WTC11 (cell line): ENCODE measurements at regions not wholly inside any gene's neighbourhood (a gene's known extent, or its start where the extent isn't known, plus 50 kb on each side); places are given as distances from the start of the nearest gene placed in this dataset.

Experiments
- CBFB ChIP-seq: sonication (generic); formaldehyde crosslinking; IDR thresholded peaks from 2 replicates; pipeline ENCODE4 v1.8.1; 2022; ENCODE audit warnings: mild to moderate bottlenecking, low read depth, missing genetic modification reagents
- CTCF ChIP-seq: fragments of 200-600 bp; IDR thresholded peaks from 2 replicates; pipeline ENCODE4 v1.8.0; 2022; ENCODE audit warnings: antibody characterized with exemption
- ETV6 ChIP-seq: sonication (generic); formaldehyde crosslinking; IDR thresholded peaks from 2 replicates; pipeline ENCODE4 v1.8.1; 2022; ENCODE audit warnings: mild to moderate bottlenecking, missing genetic modification reagents
- FOXP4 ChIP-seq: sonication (generic); formaldehyde crosslinking; IDR thresholded peaks from 2 replicates; pipeline ENCODE4 v1.8.0; 2022; ENCODE audit warnings: mild to moderate bottlenecking, missing genetic modification reagents
- SMAD4 ChIP-seq: sonication (generic); formaldehyde crosslinking; IDR thresholded peaks from 2 replicates; pipeline ENCODE4 v1.8.0; 2022; ENCODE audit warnings: mild to moderate bottlenecking, missing genetic modification reagents
- SP1 ChIP-seq: sonication (generic); formaldehyde crosslinking; conservative IDR thresholded peaks from 2 replicates; pipeline ENCODE4 v1.8.1; 2022; ENCODE audit warnings: missing genetic modification reagents
- TP53 ChIP-seq: sonication (generic); formaldehyde crosslinking; IDR thresholded peaks from 2 replicates; pipeline ENCODE4 v1.8.1; 2023; ENCODE audit warnings: mild to moderate bottlenecking, missing genetic modification reagents
- ZNF138 ChIP-seq: sonication (generic); formaldehyde crosslinking; conservative IDR thresholded peaks from 2 replicates; pipeline ENCODE4 v1.8.1; 2022; ENCODE audit warnings: mild to moderate bottlenecking, moderate library complexity, missing genetic modification reagents
- ZNF263 ChIP-seq: sonication (generic); formaldehyde crosslinking; IDR thresholded peaks from 2 replicates; pipeline ENCODE4 v1.8.1; 2022; ENCODE audit warnings: low read depth, mild to moderate bottlenecking, moderate library complexity, missing genetic modification reagents
- ZNF281 ChIP-seq: sonication (generic); formaldehyde crosslinking; IDR thresholded peaks from 2 replicates; pipeline ENCODE4 v1.8.0; 2023; ENCODE audit warnings: mild to moderate bottlenecking, missing genetic modification reagents
- ZNF416 ChIP-seq: fragments of 250-450 bp; sonication (Bioruptor Pico); IDR thresholded peaks from 2 replicates; pipeline ENCODE4 v1.9.0; 2021; ENCODE audit warnings: mild to moderate bottlenecking, inconsistent platforms
- TF ChIP-seq, protein P1 (sequence below): sonication (generic); formaldehyde crosslinking; IDR thresholded peaks from 2 replicates; pipeline ENCODE4 v1.8.0; 2022; ENCODE audit warnings: mild to moderate bottlenecking, missing genetic modification reagents
- TF ChIP-seq, protein P2 (sequence below): sonication (generic); formaldehyde crosslinking; IDR thresholded peaks from 2 replicates; pipeline ENCODE4 v1.8.1; 2023; ENCODE audit warnings: mild to moderate bottlenecking, missing genetic modification reagents
- TF ChIP-seq, protein P3 (sequence below): sonication (generic); formaldehyde crosslinking; IDR thresholded peaks from 2 replicates; pipeline ENCODE4 v1.8.0; 2023; ENCODE audit warnings: missing genetic modification reagents

DNA sequence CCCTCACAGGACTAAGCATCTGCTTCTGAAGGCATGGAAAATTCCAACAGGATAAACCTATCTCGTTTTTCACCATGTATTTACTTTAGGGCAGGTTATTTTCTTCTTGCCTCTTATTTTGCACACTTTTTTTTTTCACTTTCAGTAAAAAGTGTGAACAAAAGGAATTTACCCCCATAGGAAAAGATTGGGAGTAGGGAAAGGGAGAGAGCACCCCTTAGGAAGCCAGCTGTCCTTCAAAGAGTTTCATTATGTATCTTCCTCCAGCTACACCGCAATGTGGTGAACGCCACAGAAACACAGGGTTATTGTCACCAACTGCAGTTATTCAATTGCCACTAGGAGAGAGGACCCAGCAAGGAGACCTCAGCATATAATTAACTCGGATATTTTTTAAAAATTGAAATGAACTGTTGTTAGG lies 286.2 kb upstream of the VRK2 start:
- TF ChIP-seq ZNF263 (CRISPR knock-in tag) (no peak), CTCF (no peak), SP1 (CRISPR knock-in tag) (no peak), CBFB (no peak), SMAD4 (CRISPR knock-in tag) (no peak), ZNF281 (CRISPR knock-in tag) (no peak), ZNF138 (CRISPR knock-in tag) (no peak), ETV6 (CRISPR knock-in tag) (no peak), FOXP4 (CRISPR knock-in tag) (no peak), ZNF416 (CRISPR knock-in tag) (no peak), TP53 (CRISPR knock-in tag) (no peak)
- TF ChIP-seq, protein P1, sequence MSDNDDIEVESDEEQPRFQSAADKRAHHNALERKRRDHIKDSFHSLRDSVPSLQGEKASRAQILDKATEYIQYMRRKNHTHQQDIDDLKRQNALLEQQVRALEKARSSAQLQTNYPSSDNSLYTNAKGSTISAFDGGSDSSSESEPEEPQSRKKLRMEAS (CRISPR knock-in tag): no peak
- TF ChIP-seq, protein P2, sequence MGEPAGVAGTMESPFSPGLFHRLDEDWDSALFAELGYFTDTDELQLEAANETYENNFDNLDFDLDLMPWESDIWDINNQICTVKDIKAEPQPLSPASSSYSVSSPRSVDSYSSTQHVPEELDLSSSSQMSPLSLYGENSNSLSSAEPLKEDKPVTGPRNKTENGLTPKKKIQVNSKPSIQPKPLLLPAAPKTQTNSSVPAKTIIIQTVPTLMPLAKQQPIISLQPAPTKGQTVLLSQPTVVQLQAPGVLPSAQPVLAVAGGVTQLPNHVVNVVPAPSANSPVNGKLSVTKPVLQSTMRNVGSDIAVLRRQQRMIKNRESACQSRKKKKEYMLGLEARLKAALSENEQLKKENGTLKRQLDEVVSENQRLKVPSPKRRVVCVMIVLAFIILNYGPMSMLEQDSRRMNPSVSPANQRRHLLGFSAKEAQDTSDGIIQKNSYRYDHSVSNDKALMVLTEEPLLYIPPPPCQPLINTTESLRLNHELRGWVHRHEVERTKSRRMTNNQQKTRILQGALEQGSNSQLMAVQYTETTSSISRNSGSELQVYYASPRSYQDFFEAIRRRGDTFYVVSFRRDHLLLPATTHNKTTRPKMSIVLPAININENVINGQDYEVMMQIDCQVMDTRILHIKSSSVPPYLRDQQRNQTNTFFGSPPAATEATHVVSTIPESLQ: no peak
- TF ChIP-seq, protein P3, sequence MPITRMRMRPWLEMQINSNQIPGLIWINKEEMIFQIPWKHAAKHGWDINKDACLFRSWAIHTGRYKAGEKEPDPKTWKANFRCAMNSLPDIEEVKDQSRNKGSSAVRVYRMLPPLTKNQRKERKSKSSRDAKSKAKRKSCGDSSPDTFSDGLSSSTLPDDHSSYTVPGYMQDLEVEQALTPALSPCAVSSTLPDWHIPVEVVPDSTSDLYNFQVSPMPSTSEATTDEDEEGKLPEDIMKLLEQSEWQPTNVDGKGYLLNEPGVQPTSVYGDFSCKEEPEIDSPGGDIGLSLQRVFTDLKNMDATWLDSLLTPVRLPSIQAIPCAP (CRISPR knock-in tag): no peak
